GM18873 (cell line): ENCODE measurements at regions not wholly inside any gene's neighbourhood (a gene's known extent, or its start where the extent isn't known, plus 50 kb on each side); places are given as distances from the start of the nearest gene placed in this dataset.

Experiments
- ATAC-seq: cut with Tn5 transposase; IDR thresholded peaks from one replicate; pipeline ENCODE4 v1.9.1; 2021; ENCODE audit warnings: mild to moderate bottlenecking, moderate library complexity, moderate number of reproducible peaks; ENCODE audit not compliant: unreplicated experiment, low FRiP score

- ATAC-seq, result no peak
Measured at GRCh38 chr4:65791812-65792308, 121.6 kb upstream of the EPHA5 start.

- ATAC-seq, result no peak
Measured at GRCh38 chr4:65791111-65791811, 121.0 kb upstream of the EPHA5 start.

- ATAC-seq, result no peak
Measured at GRCh38 chr4:65789805-65790204, 119.5 kb upstream of the EPHA5 start.

- ATAC-seq, result no peak
Measured at GRCh38 chr4:65789341-65789740, 119.1 kb upstream of the EPHA5 start.

- ATAC-seq, result no peak
Measured at GRCh38 chr4:65777270-65777669, 107.0 kb upstream of the EPHA5 start.

- no peak for ATAC-seq
Measured at GRCh38 chr4:65773636-65774035, 103.3 kb upstream of the EPHA5 start.

GRCh38 chr4:65747386-65747785, 77.1 kb upstream of the EPHA5 start:
- no peak for ATAC-seq

- no peak for ATAC-seq
Measured at GRCh38 chr4:65738134-65738533, 67.8 kb upstream of the EPHA5 start.

GRCh38 chr4:65737672-65738071, 67.4 kb upstream of the EPHA5 start:
- ATAC-seq, result no peak

GRCh38 chr4:65724973-65725372, 54.7 kb upstream of the EPHA5 start:
- ATAC-seq, result no peak
